ENCODE measurements at regions not wholly inside any gene's neighbourhood (a gene's known extent, or its start where the extent isn't known, plus 50 kb on each side); places are given as distances from the start of the nearest gene placed in this dataset.

DNA sequence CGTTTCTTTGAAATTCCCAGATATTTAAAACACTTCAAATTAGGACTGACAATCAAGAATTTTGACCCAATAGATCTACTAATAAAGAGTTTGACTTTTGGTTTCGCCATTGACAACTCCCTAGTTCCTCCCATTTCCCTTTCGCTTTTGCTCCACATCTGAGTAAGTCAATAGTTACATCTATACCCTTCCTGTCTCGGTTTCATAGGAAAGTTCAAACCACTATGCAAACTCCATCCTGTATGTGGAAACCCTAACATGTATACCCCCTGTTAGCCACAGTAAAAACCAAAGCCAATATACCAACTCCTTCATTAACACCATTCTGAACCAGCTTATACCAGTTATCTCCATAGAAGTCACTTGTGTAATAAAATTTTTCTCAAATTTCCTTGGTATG is 311.1 kb downstream of the MMUT start:
- Mint-ChIP-seq H3K27ac (ENCODE audit: unreplicated experiment) (no peak overlapping the region), H3K4me3 (ENCODE audit: unreplicated experiment) (no peak overlapping the region)

GRCh38 chr6:49151461-49151860 is 311.6 kb downstream of the MMUT start:
- Mint-ChIP-seq H3K9me3 (ENCODE audit: low read depth) (peaks cover 23% of the 10 kb centered on the region), H3K36me3 (ENCODE audit: low read depth) (no peaks in the 10 kb centered on the region), H3K4me3 (ENCODE audit: unreplicated experiment) (no peak overlapping the region), H3K27me3 (ENCODE audit: low read depth) (peaks cover 2% of the 10 kb centered on the region), H3K27ac (ENCODE audit: unreplicated experiment) (no peak overlapping the region), H3K4me1 (ENCODE audit: low read depth) (peaks cover 6% of the 10 kb centered on the region)
- TF ChIP-seq CTCF (IDR thresholded peaks at IDR 0.05), result no peak
- no peak for DNase-seq (ENCODE audit: low spot score)

More for the DNA sequence above, 311.1 kb downstream of the MMUT start:
- TF ChIP-seq CTCF (IDR thresholded peaks at IDR 0.05), result no peak
- DNase-seq (ENCODE audit: low spot score), result no peak
- Mint-ChIP-seq H3K4me1 (ENCODE audit: low read depth) (peaks cover 6% of the 10 kb centered on the region), H3K27me3 (ENCODE audit: low read depth) (peaks cover 3% of the 10 kb centered on the region), H3K9me3 (ENCODE audit: low read depth) (peaks cover 19% of the 10 kb centered on the region), H3K36me3 (ENCODE audit: low read depth) (no peaks in the 10 kb centered on the region)

GRCh38 chr6:49151033-49151432 is 312.0 kb downstream of the MMUT start:
- no peak overlapping the region for H3K4me3 Mint-ChIP-seq (ENCODE audit: unreplicated experiment)
- TF ChIP-seq CTCF (IDR thresholded peaks at IDR 0.05), result no peak
- DNase-seq (ENCODE audit: low spot score), result peak; percentile 38
- H3K27ac Mint-ChIP-seq (ENCODE audit: unreplicated experiment), result no peak overlapping the region
- peaks cover 6% of the 10 kb centered on the region for H3K4me1 Mint-ChIP-seq (ENCODE audit: low read depth)
- no peaks in the 10 kb centered on the region for H3K36me3 Mint-ChIP-seq (ENCODE audit: low read depth)
- H3K27me3 Mint-ChIP-seq (ENCODE audit: low read depth), result peaks cover 2% of the 10 kb centered on the region
- H3K9me3 Mint-ChIP-seq (ENCODE audit: low read depth), result peaks cover 27% of the 10 kb centered on the region

- no peak overlapping the region for H3K27ac Mint-ChIP-seq (ENCODE audit: unreplicated experiment)
- peaks cover 32% of the 10 kb centered on the region for H3K9me3 Mint-ChIP-seq (ENCODE audit: low read depth)
- no peak for DNase-seq (ENCODE audit: low spot score)
- no peak overlapping the region for H3K4me3 Mint-ChIP-seq (ENCODE audit: unreplicated experiment)
- H3K36me3 Mint-ChIP-seq (ENCODE audit: low read depth), result no peaks in the 10 kb centered on the region
- no peaks in the 10 kb centered on the region for H3K4me1 Mint-ChIP-seq (ENCODE audit: low read depth)
- TF ChIP-seq CTCF (IDR thresholded peaks at IDR 0.05), result no peak
- H3K27me3 Mint-ChIP-seq (ENCODE audit: low read depth), result peaks cover 12% of the 10 kb centered on the region
Observed at GRCh38 chr6:49145280-49145679, 317.8 kb downstream of the MMUT start.

DNA sequence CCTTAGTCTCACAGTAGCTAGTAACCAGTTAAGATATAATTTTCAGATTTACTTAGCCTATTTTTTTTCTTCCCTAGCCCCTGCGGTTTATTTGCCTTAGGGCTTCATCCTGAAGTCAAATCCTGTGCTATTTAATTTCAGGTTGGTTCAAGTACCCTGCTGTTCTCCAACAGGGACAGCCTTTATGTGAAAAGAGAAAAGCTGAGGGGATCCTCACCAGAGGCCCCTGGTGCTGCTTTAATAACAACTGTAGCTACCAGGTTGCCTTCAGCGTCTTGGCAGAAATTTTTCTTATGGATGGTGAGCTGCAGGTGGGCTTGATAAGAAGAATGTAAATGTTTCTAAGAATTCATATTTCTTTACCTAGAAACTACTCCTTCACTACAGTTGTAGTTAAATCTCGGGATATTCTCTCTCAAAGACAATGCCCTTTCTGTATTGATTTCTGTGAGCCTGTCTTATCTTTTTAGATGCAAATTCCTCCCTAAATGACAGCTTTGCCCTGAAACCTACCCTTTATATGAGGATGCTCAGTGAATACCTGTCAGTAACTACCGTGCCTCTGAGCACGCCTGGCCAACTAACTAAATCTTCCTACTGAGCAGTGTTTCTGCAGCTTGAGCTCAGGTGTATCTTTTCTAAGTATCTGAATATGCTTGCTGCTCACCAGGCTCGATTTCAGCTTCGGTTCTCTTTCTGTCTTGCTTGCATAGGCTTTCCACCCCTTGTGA is 320.5 kb downstream of the MMUT start:
- peaks cover 13% of the 10 kb centered on the region for H3K27me3 Mint-ChIP-seq (ENCODE audit: low read depth)
- no peak for TF ChIP-seq CTCF (IDR thresholded peaks at IDR 0.05)
- DNase-seq (ENCODE audit: low spot score), result no peak
- peaks cover 16% of the 10 kb centered on the region for H3K9me3 Mint-ChIP-seq (ENCODE audit: low read depth)
- H3K4me3 Mint-ChIP-seq (ENCODE audit: unreplicated experiment), result no peak overlapping the region
- H3K27ac Mint-ChIP-seq (ENCODE audit: unreplicated experiment), result no peak overlapping the region
- no peaks in the 10 kb centered on the region for H3K36me3 Mint-ChIP-seq (ENCODE audit: low read depth)
- H3K4me1 Mint-ChIP-seq (ENCODE audit: low read depth), result no peaks in the 10 kb centered on the region

Data from chondrocyte (in vitro differentiated cells).